H1 (cell line): ENCODE measurements at regions not wholly inside any gene's neighbourhood (a gene's known extent, or its start where the extent isn't known, plus 50 kb on each side); places are given as distances from the start of the nearest gene placed in this dataset.

Experiments
- EP300 ChIP-seq, 2 experiments: IDR thresholded peaks; 1 replicate in 1 of 2; 2 replicates in 1 of 2; pipeline ENCODE4 v1.6.1; 2011 to 2012; ENCODE audit warnings: low read depth in 2 of 2, low read length in 2 of 2, mild to moderate bottlenecking in 2 of 2, borderline replicate concordance in 1 of 2, inconsistent platforms in 1 of 2, moderate library complexity in 1 of 2
- JUN ChIP-seq: IDR thresholded peaks from 2 replicates; pipeline ENCODE4 v1.6.1; 2011; ENCODE audit warnings: low read depth, mild to moderate bottlenecking, improper control_type of control experiment, low read length
- ZNF274 ChIP-seq: IDR thresholded peaks from 2 replicates; pipeline ENCODE4 v1.7.0; 2012; ENCODE audit warnings: low read length, borderline replicate concordance; ENCODE audit errors: extremely low read depth

GRCh38 chr6:16929809-16930208, 168.5 kb upstream of the ATXN1 start (continued):
- TF ChIP-seq ZNF274 = no peak
- TF ChIP-seq EP300 (IDR thresholded peaks at IDR 0.05; ENCODE audit: borderline replicate concordance in 1 of 2, low read depth in 2 of 2, low read length in 2 of 2) = no peak
- no peak for TF ChIP-seq JUN
